HepG2 (cell line): ENCODE measurements at regions not wholly inside any gene's neighbourhood (a gene's known extent, or its start where the extent isn't known, plus 50 kb on each side); places are given as distances from the start of the nearest gene placed in this dataset.

Experiments
- ATAC-seq: fragments of 200-7000 bp; cut with Tn5 transposase; 3 replicates; pipeline ENCODE4 v1.9.1; 2020; ENCODE audit warnings: mild to moderate bottlenecking, moderate library complexity
- BruUV-seq: library from RNA; stranded (reverse); fragments of 400-500 nt; replicated peaks from 2 replicates; lab custom pipeline; 2021; lab: Mats Ljungman, UMichigan
- CTCF ChIA-PET: fragments of 300-600 bp; formaldehyde crosslinking; extraction: SDS; loops from one replicate; lab custom pipeline; 2021; ENCODE audit warnings: low total read pairs, inconsistent platforms, low intra/inter-chr PET ratio; lab: Yijun Ruan, JAX
- POLR2A ChIA-PET: fragments of 350-600 bp; sonication (Branson Sonifier 250); formaldehyde crosslinking; loops from one replicate; lab custom pipeline; 2020; ENCODE audit warnings: antibody characterized with exemption, inconsistent platforms; lab: Yijun Ruan, JAX
- DNase-seq: peaks from one replicate; pipeline ENCODE4 v3.0.0-alpha.2; 2015; ENCODE audit warnings: low spot score
- FAIRE-seq: peaks from 3 replicates; lab custom pipeline; 2011; peaks lifted over from hg19 to GRCh38; lab: Jason Lieb, UNC
- H2AFZ ChIP-seq: one replicate; pipeline ENCODE4 v1.6.1; 2011; ENCODE audit warnings: low read length, inconsistent platforms
- H3K27ac ChIP-seq: fragments of 300-600 bp; 3 replicates; pipeline ENCODE4 v1.8.0; 2011; ENCODE audit warnings: mixed run types, mild to moderate bottlenecking, mixed read lengths, low read length, inconsistent platforms; ENCODE audit not compliant: insufficient read depth; ENCODE audit errors: extremely low read length
- H3K27me3 ChIP-seq, 2 experiments: fragments of 200-600 bp in 1 of 2; 2 replicates in 1 of 2; 3 replicates in 1 of 2; pipeline versions ENCODE4 v1.6.0 to v1.8.0; 2011; ENCODE audit warnings: low read length in 2 of 2, mild to moderate bottlenecking in 2 of 2, moderate library complexity in 2 of 2, inconsistent platforms in 1 of 2; ENCODE audit not compliant: insufficient read depth in 2 of 2, control insufficient read depth in 1 of 2
- H3K36me3 ChIP-seq, 2 experiments: fragments of 200-600 bp in 1 of 2; replicated peaks in 1 of 2; 2 replicates in 1 of 2; 3 replicates in 1 of 2; pipeline versions ENCODE4 v1.5.1 to v1.8.0; 2011; ENCODE audit warnings: low read length in 2 of 2, inconsistent platforms in 1 of 2; ENCODE audit not compliant: insufficient read depth in 2 of 2, control insufficient read depth in 1 of 2
- H3K4me1 ChIP-seq: 2 replicates; pipeline ENCODE4 v1.5.1; 2012; ENCODE audit warnings: low read length, inconsistent platforms; ENCODE audit not compliant: insufficient read depth
- H3K4me2 ChIP-seq: 2 replicates; pipeline ENCODE4 v1.6.0; 2011; ENCODE audit warnings: low read depth, low read length, inconsistent platforms
- H3K4me3 ChIP-seq, 3 experiments: fragments of 200-600 bp in 1 of 3; sonication (generic), shearing (Covaris generic) in 1 of 3; replicated peaks in 1 of 3; 2 replicates each; pipeline ENCODE4 v1.5.1; 2011 to 2016; ENCODE audit warnings: low read length in 3 of 3, inconsistent platforms in 2 of 3, low read depth in 2 of 3, mild to moderate bottlenecking in 2 of 3, control low read depth in 1 of 3, mixed read lengths in 1 of 3; ENCODE audit not compliant: insufficient read depth in 1 of 3
- H3K79me2 ChIP-seq: one replicate; pipeline ENCODE4 v1.6.1; 2011; ENCODE audit warnings: low read length, inconsistent platforms; ENCODE audit not compliant: insufficient read depth
- H3K9ac ChIP-seq: 2 replicates; pipeline ENCODE4 v1.6.0; 2011; ENCODE audit warnings: mild to moderate bottlenecking, low read depth, low read length, inconsistent platforms; ENCODE audit not compliant: insufficient read depth
- H3K9me3 ChIP-seq: 2 replicates; pipeline ENCODE4 v1.5.1; 2012; ENCODE audit warnings: mild to moderate bottlenecking, low read length
- H4K20me1 ChIP-seq: 2 replicates; pipeline ENCODE4 v1.6.0; 2011; ENCODE audit warnings: inconsistent platforms, mild to moderate bottlenecking, low read length, moderate library complexity; ENCODE audit not compliant: insufficient read depth
- CAMTA2 ChIP-seq: sonication (generic); formaldehyde crosslinking; IDR thresholded peaks from 2 replicates; pipeline ENCODE4 v1.4.0; 2020; ENCODE audit warnings: mild to moderate bottlenecking, missing genetic modification reagents, borderline replicate concordance
- CBX5 ChIP-seq: sonication (generic); formaldehyde crosslinking; IDR thresholded peaks from 2 replicates; pipeline ENCODE4 v1.4.0; 2020; ENCODE audit warnings: missing genetic modification reagents, borderline replicate concordance
- ISX ChIP-seq: sonication (generic); formaldehyde crosslinking; conservative IDR thresholded peaks from 2 replicates; pipeline ENCODE4 v1.5.0; 2020; ENCODE audit warnings: missing genetic modification reagents
- KAT7 ChIP-seq: IDR thresholded peaks from 2 replicates; pipeline ENCODE4 v1.6.1; 2018; ENCODE audit warnings: borderline replicate concordance, missing compliant biosample characterization
- SRF ChIP-seq: IDR thresholded peaks from 2 replicates; pipeline ENCODE4 v1.6.1; 2011; ENCODE audit warnings: mild to moderate bottlenecking, low read depth, low read length, moderate library complexity
- STAG1 ChIP-seq: sonication (generic); formaldehyde crosslinking; IDR thresholded peaks from 2 replicates; pipeline ENCODE4 v1.4.0; 2020; ENCODE audit warnings: missing genetic modification reagents
- TBL1XR1 ChIP-seq: fragments of 150-350 bp; IDR thresholded peaks from 2 replicates; pipeline ENCODE4 v1.6.1; 2014; ENCODE audit warnings: borderline replicate concordance, low read length; ENCODE audit not compliant: partially characterized antibody
- ZBTB7A ChIP-seq: sonication (generic); formaldehyde crosslinking; IDR thresholded peaks from 2 replicates; pipeline ENCODE4 v1.8.0; 2022; ENCODE audit warnings: mild to moderate bottlenecking, missing genetic modification reagents
- ZNF10 ChIP-seq: sonication (generic); formaldehyde crosslinking; IDR thresholded peaks from 2 replicates; pipeline ENCODE4 v1.4.0; 2020; ENCODE audit warnings: mild to moderate bottlenecking, low read depth, missing genetic modification reagents, borderline replicate concordance
- ZNF333 ChIP-seq: sonication (generic); formaldehyde crosslinking; IDR thresholded peaks from 2 replicates; pipeline ENCODE4 v1.4.0; 2020; ENCODE audit warnings: mild to moderate bottlenecking, missing genetic modification reagents, borderline replicate concordance
- ZSCAN29 ChIP-seq: sonication (generic); formaldehyde crosslinking; conservative IDR thresholded peaks from 2 replicates; pipeline ENCODE4 v1.4.0; 2020; ENCODE audit warnings: mild to moderate bottlenecking, missing genetic modification reagents
- ZSCAN9 ChIP-seq: IDR thresholded peaks from 2 replicates; pipeline ENCODE4 v1.6.1; 2016; ENCODE audit warnings: borderline replicate concordance
- WGBS: methylation state at CpG from one replicate; pipeline ENCODE4 v1.1.6; 2017; ENCODE audit warnings: low lambda C conversion rate; 5-methylcytosine and 5-hydroxymethylcytosine counted together
- in situ Hi-C: cut with HindIII; loops from 2 replicates; pipeline ENCODE4 v1.10.0; 2017; ENCODE audit warnings: low pct_unique_long_range_greater_than_20kb; ENCODE audit not compliant: extremely low pct_ligation_motif_present
- intact Hi-C: fragments of 100-400 bp; cut with micrococcal nuclease; formaldehyde crosslinking; loops from one replicate; pipeline ENCODE4 v1.10.0; 2022; ENCODE audit not compliant: unreplicated experiment
- TF ChIP-seq, protein P1 (sequence below): sonication (generic); formaldehyde crosslinking; IDR thresholded peaks from 2 replicates; pipeline ENCODE4 v1.5.0; 2020; ENCODE audit warnings: mild to moderate bottlenecking, missing genetic modification reagents, moderate library complexity
- TF ChIP-seq, protein P2 (sequence below): sonication (generic); formaldehyde crosslinking; IDR thresholded peaks from 2 replicates; pipeline ENCODE4 v1.4.0; 2020; ENCODE audit warnings: mild to moderate bottlenecking, missing genetic modification reagents

DNA sequence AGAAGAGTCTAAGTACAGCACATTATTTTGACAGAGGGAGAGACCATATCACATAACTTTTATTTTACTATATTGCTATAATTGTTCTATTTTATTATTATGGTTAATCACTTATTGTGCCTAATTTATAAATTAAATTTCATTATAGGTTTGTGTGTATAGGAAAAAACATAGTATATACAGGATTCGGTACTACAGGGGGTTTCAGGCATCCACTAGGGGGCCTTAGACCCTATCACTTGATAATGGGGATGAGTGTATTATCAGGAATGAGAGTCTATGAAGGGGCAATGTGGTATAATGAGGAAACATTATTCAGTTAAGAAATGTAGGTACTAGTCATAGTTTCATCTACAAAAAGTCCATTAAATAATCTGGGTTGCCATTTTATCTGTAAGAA lies 833.1 kb downstream of the C4orf33 start:
- no peak for FAIRE-seq
- ChIA-PET POLR2A (no interaction called here), CTCF (no interaction called here)
- intact Hi-C loops = loop anchor here (5.0 kb wide), 1 partner anchor 878 kb away; no protein-coding TSS in a partner anchor
- Histone ChIP-seq H3K79me2 (no peaks in the 10 kb centered on the region), H3K4me1 (no peaks in the 10 kb centered on the region), H3K36me3 (no peaks in the 10 kb centered on the region), H3K9me3 (no peaks in the 10 kb centered on the region), H4K20me1 (no peaks in the 10 kb centered on the region), H3K4me2 (no peak overlapping the region), H3K27ac (no peak overlapping the region), H3K9ac (no peak overlapping the region), H3K27me3 (no peaks in the 10 kb centered on the region; a peak in 1 of 5 replicates), H2AFZ (no peak overlapping the region), H3K4me3 (no peak overlapping the region)
- TF ChIP-seq TBL1XR1 (no peak), CAMTA2 (CRISPR knock-in tag) (no peak), STAG1 (peak; percentile 35; the same call in 1 of the 2 replicates), ISX (no peak), ZNF10 (CRISPR knock-in tag) (no peak)
- TF ChIP-seq, protein P1, sequence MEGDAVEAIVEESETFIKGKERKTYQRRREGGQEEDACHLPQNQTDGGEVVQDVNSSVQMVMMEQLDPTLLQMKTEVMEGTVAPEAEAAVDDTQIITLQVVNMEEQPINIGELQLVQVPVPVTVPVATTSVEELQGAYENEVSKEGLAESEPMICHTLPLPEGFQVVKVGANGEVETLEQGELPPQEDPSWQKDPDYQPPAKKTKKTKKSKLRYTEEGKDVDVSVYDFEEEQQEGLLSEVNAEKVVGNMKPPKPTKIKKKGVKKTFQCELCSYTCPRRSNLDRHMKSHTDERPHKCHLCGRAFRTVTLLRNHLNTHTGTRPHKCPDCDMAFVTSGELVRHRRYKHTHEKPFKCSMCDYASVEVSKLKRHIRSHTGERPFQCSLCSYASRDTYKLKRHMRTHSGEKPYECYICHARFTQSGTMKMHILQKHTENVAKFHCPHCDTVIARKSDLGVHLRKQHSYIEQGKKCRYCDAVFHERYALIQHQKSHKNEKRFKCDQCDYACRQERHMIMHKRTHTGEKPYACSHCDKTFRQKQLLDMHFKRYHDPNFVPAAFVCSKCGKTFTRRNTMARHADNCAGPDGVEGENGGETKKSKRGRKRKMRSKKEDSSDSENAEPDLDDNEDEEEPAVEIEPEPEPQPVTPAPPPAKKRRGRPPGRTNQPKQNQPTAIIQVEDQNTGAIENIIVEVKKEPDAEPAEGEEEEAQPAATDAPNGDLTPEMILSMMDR (CRISPR knock-in tag) = peak; percentile 28
- 0% methylated on average over 1 of the region's 1 CpG for WGBS
- in situ Hi-C loops = no loop called here
- no TSS peak for BruUV-seq
- no peak for DNase-seq
- ATAC-seq = peak; percentile 73

DNA sequence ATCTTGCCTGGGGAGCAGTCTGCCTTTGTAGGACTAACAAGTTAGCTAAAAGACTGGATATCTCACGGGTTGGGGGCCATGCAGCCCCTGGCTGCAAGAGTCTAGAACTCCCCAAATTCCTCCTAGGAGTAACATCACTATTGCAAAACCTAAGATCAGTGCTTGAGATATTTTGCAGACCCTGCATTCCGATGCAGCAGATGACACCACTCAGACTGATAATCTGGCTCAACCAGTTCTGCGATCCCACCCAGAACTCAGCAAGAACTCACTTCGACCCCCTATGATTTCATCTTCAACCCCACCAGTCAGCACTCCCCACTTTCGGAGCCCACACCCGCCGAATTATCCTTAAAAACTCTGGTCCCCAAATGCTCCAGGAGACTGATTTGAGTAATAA lies 834.0 kb downstream of the C4orf33 start:
- no peak overlapping the region for H3K4me3 ChIP-seq
- intact Hi-C loops = loop anchor here (5.0 kb wide), 1 partner anchor 877 kb away; no protein-coding TSS in a partner anchor
- H3K4me1 ChIP-seq = no peaks in the 10 kb centered on the region
- no TSS peak for BruUV-seq
- no peak overlapping the region for H3K4me2 ChIP-seq
- TF ChIP-seq ZSCAN9 (CRISPR knock-in tag) (no peak), ZNF333 (CRISPR knock-in tag) (no peak), ZBTB7A (CRISPR knock-in tag) (no peak), KAT7 (no peak), ZSCAN29 (CRISPR knock-in tag) (no peak), SRF (no peak), CBX5 (no peak)
- TF ChIP-seq, protein P2, sequence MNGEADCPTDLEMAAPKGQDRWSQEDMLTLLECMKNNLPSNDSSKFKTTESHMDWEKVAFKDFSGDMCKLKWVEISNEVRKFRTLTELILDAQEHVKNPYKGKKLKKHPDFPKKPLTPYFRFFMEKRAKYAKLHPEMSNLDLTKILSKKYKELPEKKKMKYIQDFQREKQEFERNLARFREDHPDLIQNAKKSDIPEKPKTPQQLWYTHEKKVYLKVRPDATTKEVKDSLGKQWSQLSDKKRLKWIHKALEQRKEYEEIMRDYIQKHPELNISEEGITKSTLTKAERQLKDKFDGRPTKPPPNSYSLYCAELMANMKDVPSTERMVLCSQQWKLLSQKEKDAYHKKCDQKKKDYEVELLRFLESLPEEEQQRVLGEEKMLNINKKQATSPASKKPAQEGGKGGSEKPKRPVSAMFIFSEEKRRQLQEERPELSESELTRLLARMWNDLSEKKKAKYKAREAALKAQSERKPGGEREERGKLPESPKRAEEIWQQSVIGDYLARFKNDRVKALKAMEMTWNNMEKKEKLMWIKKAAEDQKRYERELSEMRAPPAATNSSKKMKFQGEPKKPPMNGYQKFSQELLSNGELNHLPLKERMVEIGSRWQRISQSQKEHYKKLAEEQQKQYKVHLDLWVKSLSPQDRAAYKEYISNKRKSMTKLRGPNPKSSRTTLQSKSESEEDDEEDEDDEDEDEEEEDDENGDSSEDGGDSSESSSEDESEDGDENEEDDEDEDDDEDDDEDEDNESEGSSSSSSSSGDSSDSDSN = no peak
- TF ChIP-seq, all 625 proteins: peak for 0
- Histone ChIP-seq H3K27ac (no peak overlapping the region), H3K79me2 (no peaks in the 10 kb centered on the region), H3K36me3 (no peaks in the 10 kb centered on the region), H2AFZ (no peak overlapping the region), H4K20me1 (no peaks in the 10 kb centered on the region), H3K9me3 (no peaks in the 10 kb centered on the region), H3K9ac (no peak overlapping the region), H3K27me3 (no peaks in the 10 kb centered on the region; a peak in 1 of 5 replicates)
- in situ Hi-C loops = no loop called here
- CTCF ChIA-PET = no interaction called here
- DNase-seq (no peak), FAIRE-seq (no peak), ATAC-seq (no peak)
- 24% methylated on average over 6 of the region's 7 CpGs for WGBS
- POLR2A ChIA-PET = no interaction called here
